CD4-positive, alpha-beta T cell (primary cell): ENCODE measurements at regions not wholly inside any gene's neighbourhood (a gene's known extent, or its start where the extent isn't known, plus 50 kb on each side); places are given as distances from the start of the nearest gene placed in this dataset.

Experiments
- ATAC-seq: fragments of 200-7000 bp; cut with Tn5 transposase; one replicate; pipeline ENCODE4 v1.10.0; 2022; ENCODE audit warnings: mild to moderate bottlenecking; ENCODE audit not compliant: poor library complexity
- CTCF ChIA-PET: fragments of 350-600 bp; sonication (Branson Sonifier 250); formaldehyde crosslinking; loops from one replicate; lab custom pipeline; 2021; ENCODE audit warnings: antibody characterized with exemption, inconsistent platforms; lab: Charles Lee
- POLR2A ChIA-PET: fragments of 350-600 bp; sonication (Branson Sonifier 250); formaldehyde crosslinking; loops from one replicate; lab custom pipeline; 2021; ENCODE audit warnings: antibody characterized with exemption, inconsistent platforms; lab: Charles Lee
- DNase-seq, 14 experiments: peaks; one replicate each; pipeline ENCODE4 v3.0.0-alpha.2; 2013 to 2020; ENCODE audit warnings: mixed read lengths in 2 of 14
- H3K27ac ChIP-seq, 2 donors: one replicate each; pipeline versions ENCODE4 v1.5.1 to v1.7.0; 2013; ENCODE audit warnings: low read length in 2 of 2, low read depth in 1 of 2, mild to moderate bottlenecking in 1 of 2
- H3K27me3 ChIP-seq, 2 experiments: 1 replicate in 1 of 2; 2 replicates in 1 of 2; pipeline versions ENCODE4 v1.6.1 to v1.7.0; 2013; ENCODE audit warnings: low read length in 2 of 2, control low read depth in 1 of 2, mild to moderate bottlenecking in 1 of 2, moderate library complexity in 1 of 2; ENCODE audit not compliant: insufficient read depth in 2 of 2, control insufficient read depth in 1 of 2
- H3K36me3 ChIP-seq: one replicate; pipeline ENCODE4 v1.6.1; 2013; ENCODE audit warnings: low read length, control low read depth; ENCODE audit not compliant: insufficient read depth
- H3K4me1 ChIP-seq: one replicate; pipeline ENCODE4 v1.6.1; 2013; ENCODE audit warnings: low read length, control low read depth; ENCODE audit not compliant: insufficient read depth
- H3K4me3 ChIP-seq: one replicate; pipeline ENCODE4 v1.5.1; 2013; ENCODE audit warnings: mild to moderate bottlenecking, low read length, moderate library complexity
- H3K9me3 ChIP-seq, 2 experiments: 1 replicate in 1 of 2; 2 replicates in 1 of 2; pipeline versions ENCODE4 v1.6.1 to v1.7.0; 2013; ENCODE audit warnings: low read length in 2 of 2, mild to moderate bottlenecking in 2 of 2, control low read depth in 1 of 2, moderate library complexity in 1 of 2; ENCODE audit not compliant: control insufficient read depth in 1 of 2, insufficient read depth in 1 of 2
- H3K27ac Mint-ChIP-seq: one replicate; pipeline ENCODE4 v1.8.0; 2020; ENCODE audit warnings: mixed read lengths
- H3K27me3 Mint-ChIP-seq: one replicate; pipeline ENCODE4 v1.8.0; 2021; ENCODE audit warnings: mixed read lengths
- H3K36me3 Mint-ChIP-seq: one replicate; pipeline ENCODE4 v1.8.0; 2021; ENCODE audit warnings: low read depth, mixed read lengths
- H3K4me1 Mint-ChIP-seq: one replicate; pipeline ENCODE4 v1.8.0; 2021; ENCODE audit warnings: low read depth, mixed read lengths
- H3K4me3 Mint-ChIP-seq: one replicate; pipeline ENCODE4 v1.8.0; 2020; ENCODE audit warnings: mild to moderate bottlenecking, mixed read lengths
- H3K9me3 Mint-ChIP-seq: one replicate; pipeline ENCODE4 v1.8.0; 2020; ENCODE audit warnings: mixed read lengths
- CTCF ChIP-seq: fragments of 200-600 bp; IDR thresholded peaks from one replicate; pipeline ENCODE4 v1.8.0; 2022; ENCODE audit warnings: antibody characterized with exemption, mild to moderate bottlenecking
- intact Hi-C, 2 experiments: fragments of 100-400 bp; cut with DNase I in 1 of 2; cut with micrococcal nuclease in 1 of 2; formaldehyde crosslinking; loops; one replicate each; pipeline versions ENCODE4 v1.15.1 to v1.9.0; 2023 to 2025; cut with DNase I, micrococcal nuclease

DNA sequence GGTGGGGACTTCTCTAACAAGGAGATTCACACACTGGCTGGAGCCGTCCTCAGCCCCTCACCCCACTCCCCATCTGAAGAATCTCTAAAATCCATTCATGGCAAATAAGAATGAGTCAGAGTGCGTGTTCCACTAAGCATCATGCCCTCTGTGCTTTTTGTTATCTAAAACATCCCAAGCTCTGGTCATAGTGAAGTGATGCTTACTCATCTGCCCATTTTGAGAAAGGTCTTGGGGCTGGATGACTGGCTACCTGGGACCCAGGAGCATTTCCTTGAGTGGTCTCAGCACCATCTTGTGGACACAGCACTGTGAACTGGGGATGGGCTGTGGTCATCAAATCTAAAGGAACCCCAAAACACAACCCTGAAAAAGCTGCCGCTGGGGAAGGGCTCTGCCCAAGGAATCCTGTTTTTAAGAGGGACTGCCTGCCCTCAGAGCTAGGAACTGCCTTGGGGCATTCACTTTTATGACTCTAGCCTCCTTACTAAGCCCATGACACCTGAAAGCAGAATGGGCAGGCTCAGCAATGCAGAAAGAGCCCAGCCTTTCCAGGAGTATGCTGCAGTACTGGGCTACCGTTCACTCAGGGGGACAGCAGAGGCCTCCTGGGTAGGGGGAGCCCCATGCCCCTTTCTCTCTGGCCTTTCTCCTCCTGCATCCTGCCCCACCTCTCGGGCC is 53.5 kb downstream of the ZBTB38 start:
- TF ChIP-seq CTCF: no peak
- ChIA-PET POLR2A (no interaction called here), CTCF (interaction anchor here (1.4 to 2.1 kb wide), 2 partner anchors 19 to 30 kb away, joined by 3 to 6 read pairs; no protein-coding TSS in a partner anchor)
- Histone ChIP-seq H3K4me1 (peaks cover 21% of the 10 kb centered on the region), H3K27ac (no peak overlapping the region), H3K27me3 (no peaks in the 10 kb centered on the region), H3K9me3 (no peaks in the 10 kb centered on the region), H3K4me3 (no peak overlapping the region), H3K36me3 (peaks cover 32% of the 10 kb centered on the region)
- Mint-ChIP-seq H3K9me3 (no peaks in the 10 kb centered on the region), H3K4me3 (no peak overlapping the region), H3K36me3 (peaks cover 55% of the 10 kb centered on the region), H3K27me3 (no peaks in the 10 kb centered on the region), H3K27ac (no peak overlapping the region), H3K4me1 (peaks cover 61% of the 10 kb centered on the region)
- DNase-seq: no peak
- ATAC-seq: no peak
- intact Hi-C loops: loop anchor here in 1 of 2 experiments (2.0 kb wide), 1 partner anchor 15 kb away; no protein-coding TSS in a partner anchor

GRCh38 chr3:141422961-141423582 is 54.8 kb downstream of the ZBTB38 start:
- CTCF ChIA-PET: interaction anchor here (1.0 to 2.6 kb wide), 8 partner anchors 10 to 53 kb away, joined by 3 to 9 read pairs (median 4); no protein-coding TSS in a partner anchor
- Histone ChIP-seq H3K4me3 (no peak overlapping the region), H3K9me3 (no peaks in the 10 kb centered on the region), H3K4me1 (peaks cover 19% of the 10 kb centered on the region), H3K36me3 (peaks cover 37% of the 10 kb centered on the region), H3K27ac (no peak overlapping the region), H3K27me3 (no peaks in the 10 kb centered on the region)
- intact Hi-C loops: no loop called here
- no peak for TF ChIP-seq CTCF
- ATAC-seq (no peak), DNase-seq (no peak)
- H3K4me1 Mint-ChIP-seq: peaks cover 56% of the 10 kb centered on the region
- no peak overlapping the region for H3K4me3 Mint-ChIP-seq
- H3K27ac Mint-ChIP-seq: no peak overlapping the region
- no peaks in the 10 kb centered on the region for H3K27me3 Mint-ChIP-seq
- no peaks in the 10 kb centered on the region for H3K9me3 Mint-ChIP-seq
- H3K36me3 Mint-ChIP-seq: peaks cover 60% of the 10 kb centered on the region
- POLR2A ChIA-PET: interaction anchor here (0.6 to 2.9 kb wide), 3 partner anchors 11 to 63 kb away, joined by 3 to 17 read pairs (median 4); no protein-coding TSS in a partner anchor

- Mint-ChIP-seq H3K4me3 (no peak overlapping the region), H3K4me1 (peaks cover 44% of the 10 kb centered on the region), H3K27ac (no peak overlapping the region), H3K27me3 (no peaks in the 10 kb centered on the region), H3K36me3 (peaks cover 60% of the 10 kb centered on the region), H3K9me3 (no peaks in the 10 kb centered on the region)
- intact Hi-C loops: no loop called here
- no peak for DNase-seq
- H3K27me3 ChIP-seq: no peaks in the 10 kb centered on the region
- peaks cover 39% of the 10 kb centered on the region for H3K36me3 ChIP-seq
- no peak for TF ChIP-seq CTCF
- H3K27ac ChIP-seq: no peak overlapping the region
- no peaks in the 10 kb centered on the region for H3K9me3 ChIP-seq
- POLR2A ChIA-PET: interaction anchor here (0.9 kb wide), 1 partner anchor 14 kb away, joined by 5 read pairs; no protein-coding TSS in a partner anchor
- ATAC-seq: no peak
- H3K4me1 ChIP-seq: peaks cover 22% of the 10 kb centered on the region
- H3K4me3 ChIP-seq: no peak overlapping the region
- CTCF ChIA-PET: interaction anchor here (0.9 to 1.9 kb wide), 5 partner anchors 21 to 114 kb away, joined by 3 to 4 read pairs (median 3); no protein-coding TSS in a partner anchor
These were observed 57.4 kb downstream of the ZBTB38 start for GRCh38 chr3:141425523-141426233.
